ENCODE measurements at regions not wholly inside any gene's neighbourhood (a gene's known extent, or its start where the extent isn't known, plus 50 kb on each side); places are given as distances from the start of the nearest gene placed in this dataset.

DNA sequence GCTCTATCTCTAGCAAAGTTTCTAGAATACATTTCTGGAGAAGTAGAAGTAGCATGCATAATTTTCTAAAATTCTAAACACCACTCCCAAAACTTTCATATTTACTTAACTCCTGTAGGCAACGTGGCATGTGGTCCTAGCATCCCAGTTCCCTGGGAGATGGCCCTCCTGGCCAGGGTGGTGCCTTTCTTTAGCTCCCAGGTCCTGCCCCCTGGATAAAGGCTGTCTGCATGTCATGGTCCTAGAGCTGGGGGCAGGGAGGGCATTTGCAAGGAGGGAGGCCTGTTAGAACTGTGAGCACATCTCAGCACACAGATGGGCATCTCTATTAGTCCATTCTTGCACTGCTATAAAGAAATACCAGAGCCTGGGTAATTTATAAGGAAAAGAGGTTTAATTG is 485.6 kb upstream of the SULF2 start:
- no peak for ATAC-seq
- DNase-seq = no peak
- H3K27ac Mint-ChIP-seq = no peak overlapping the region
- H3K9me3 Mint-ChIP-seq = peaks cover 7 to 11% of the 10 kb centered on the region in 2 donors
- no peaks in the 10 kb centered on the region for H3K4me1 Mint-ChIP-seq
- peaks cover 7% of the 10 kb centered on the region for H3K27me3 Mint-ChIP-seq
- H3K4me3 Mint-ChIP-seq = no peak overlapping the region

DNA sequence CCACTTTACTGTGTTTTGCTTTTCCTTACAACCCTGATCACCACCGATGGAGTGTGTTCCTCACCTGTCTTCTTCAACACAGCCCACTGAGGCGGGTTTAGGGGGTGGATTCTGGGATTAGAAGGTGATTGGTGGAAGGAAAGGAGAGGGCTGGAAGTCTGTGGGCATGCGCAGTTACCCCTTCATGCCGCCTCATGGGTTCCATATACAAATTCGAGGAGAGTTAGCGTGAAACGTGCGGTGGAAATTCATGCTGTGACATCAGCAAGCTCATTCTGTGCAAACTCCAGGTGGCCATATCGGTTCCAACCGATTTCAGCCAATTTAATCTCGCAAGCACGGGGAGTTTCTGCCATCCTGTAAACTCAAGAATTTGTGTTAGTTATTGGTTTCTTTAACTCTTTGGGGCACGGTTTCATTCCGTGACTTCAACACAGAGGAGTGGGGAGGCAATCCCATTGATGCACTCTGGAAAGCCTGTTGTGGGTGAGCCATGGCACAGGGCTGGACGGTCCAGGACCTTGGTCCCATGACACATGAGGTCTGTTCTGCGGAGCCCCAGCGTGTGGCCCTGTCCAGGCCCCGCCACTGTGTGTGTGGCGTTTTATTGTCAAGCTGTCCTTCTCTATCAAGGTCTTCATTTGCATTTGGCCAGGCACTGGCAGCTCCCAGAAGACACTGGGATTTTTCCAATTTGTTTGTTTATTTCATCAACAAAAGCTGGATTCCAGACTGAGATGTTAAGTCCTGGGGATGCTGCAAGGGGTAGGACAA is 482.8 kb upstream of the SULF2 start:
- no peak for ATAC-seq
- H3K4me1 Mint-ChIP-seq = no peaks in the 10 kb centered on the region
- H3K27ac Mint-ChIP-seq = no peak overlapping the region
- peaks cover 5% of the 10 kb centered on the region for H3K27me3 Mint-ChIP-seq
- H3K4me3 Mint-ChIP-seq = no peak overlapping the region
- no peak for DNase-seq
- peaks cover 3 to 4% of the 10 kb centered on the region in 2 donors for H3K9me3 Mint-ChIP-seq

DNA sequence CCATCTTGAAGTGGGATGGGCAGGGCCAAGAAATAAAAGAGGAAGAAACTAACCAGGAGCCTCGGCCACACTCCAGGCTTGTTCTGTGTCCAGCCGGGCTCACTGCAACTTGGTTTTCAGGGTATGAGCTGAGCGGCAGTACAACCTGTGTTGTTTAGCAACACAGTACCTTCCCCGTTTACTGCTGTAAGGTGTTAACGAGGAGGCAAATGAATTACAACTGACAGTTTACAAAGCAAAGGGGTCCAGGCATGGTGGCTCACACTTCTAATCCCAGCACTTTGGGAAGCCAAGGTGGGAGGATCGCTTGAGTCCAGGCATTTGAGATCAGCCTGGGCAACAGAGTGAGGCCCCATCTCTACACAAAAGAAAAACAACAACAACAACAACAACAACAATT is 481.3 kb upstream of the SULF2 start:
- ATAC-seq (no peak), DNase-seq (no peak)
- Mint-ChIP-seq H3K4me1 (no peaks in the 10 kb centered on the region), H3K27me3 (no peaks in the 10 kb centered on the region), H3K9me3 (no peaks in the 10 kb centered on the region), H3K27ac (no peak overlapping the region), H3K4me3 (no peak overlapping the region)

DNA sequence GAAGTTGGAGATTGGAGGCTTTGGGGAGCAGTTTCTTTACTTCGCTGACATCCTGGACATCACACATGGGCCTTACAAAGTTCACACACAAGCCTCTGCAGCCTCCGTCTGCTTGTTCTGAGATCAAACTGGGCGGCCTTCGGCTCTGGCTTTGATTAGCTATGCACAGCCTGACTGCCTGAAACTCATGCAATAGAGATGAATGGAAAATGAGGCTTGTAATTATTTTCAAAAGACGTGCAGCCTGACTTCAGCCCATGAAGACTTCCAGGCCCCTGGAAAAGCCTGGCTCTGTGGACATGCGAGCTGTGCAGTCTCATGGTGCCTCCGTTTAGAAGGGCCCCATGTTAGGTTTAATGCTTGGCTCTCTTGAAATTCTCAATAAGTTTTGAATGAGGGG is 480.5 kb upstream of the SULF2 start:
- Mint-ChIP-seq H3K27ac (peak overlapping the region in 1 of 2 donors; percentile 15), H3K27me3 (peaks cover 1% of the 10 kb centered on the region), H3K4me1 (no peaks in the 10 kb centered on the region), H3K4me3 (no peak overlapping the region), H3K9me3 (no peaks in the 10 kb centered on the region)
- ATAC-seq = no peak
- DNase-seq = no peak

DNA sequence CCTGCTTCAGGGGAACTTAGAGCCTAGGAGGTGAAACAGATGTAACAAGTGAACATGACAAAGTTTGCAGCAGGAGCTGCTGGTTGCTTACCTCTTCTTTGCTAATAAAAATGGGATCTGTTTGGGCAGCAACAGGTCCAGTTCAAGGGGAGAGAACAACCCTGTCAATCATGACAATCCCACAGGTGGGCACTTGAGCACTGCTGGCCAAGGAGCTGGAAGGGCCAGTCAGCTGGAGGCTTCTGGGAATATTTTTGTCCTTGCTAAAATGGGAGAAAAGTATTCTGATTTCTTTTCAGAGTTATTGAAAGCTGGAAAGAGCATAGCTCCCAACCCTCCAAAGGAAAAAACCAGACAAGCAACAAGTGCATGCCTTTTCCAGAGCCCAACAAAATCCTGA is 477.7 kb upstream of the SULF2 start:
- Mint-ChIP-seq H3K27ac (no peak overlapping the region), H3K27me3 (peaks cover 16% of the 10 kb centered on the region), H3K9me3 (no peaks in the 10 kb centered on the region), H3K4me1 (no peaks in the 10 kb centered on the region), H3K4me3 (no peak overlapping the region)
- DNase-seq (no peak), ATAC-seq (no peak)

DNA sequence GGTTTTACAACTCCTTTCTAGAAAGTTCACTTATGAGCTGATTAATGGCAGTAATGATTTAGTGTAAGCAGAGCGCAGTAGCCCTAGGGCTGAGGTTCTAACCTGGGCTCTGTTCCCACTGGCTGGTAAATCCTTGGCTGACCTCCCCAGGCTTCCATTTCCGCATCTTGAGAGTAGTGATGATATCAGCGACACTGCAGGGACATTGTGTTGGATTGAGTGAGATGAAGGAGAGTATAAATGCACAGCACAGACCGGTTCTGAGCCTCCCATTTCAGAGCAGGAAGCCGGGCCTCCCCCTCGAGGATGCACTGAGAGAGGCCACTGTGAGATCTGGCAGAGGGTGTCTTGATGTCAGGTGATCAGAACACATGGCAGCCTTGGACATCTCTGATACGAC is 477.2 kb upstream of the SULF2 start:
- DNase-seq = no peak
- ATAC-seq = no peak
- Mint-ChIP-seq H3K4me1 (no peaks in the 10 kb centered on the region), H3K4me3 (no peak overlapping the region), H3K27ac (no peak overlapping the region), H3K27me3 (peaks cover 16% of the 10 kb centered on the region), H3K9me3 (no peaks in the 10 kb centered on the region)

DNA sequence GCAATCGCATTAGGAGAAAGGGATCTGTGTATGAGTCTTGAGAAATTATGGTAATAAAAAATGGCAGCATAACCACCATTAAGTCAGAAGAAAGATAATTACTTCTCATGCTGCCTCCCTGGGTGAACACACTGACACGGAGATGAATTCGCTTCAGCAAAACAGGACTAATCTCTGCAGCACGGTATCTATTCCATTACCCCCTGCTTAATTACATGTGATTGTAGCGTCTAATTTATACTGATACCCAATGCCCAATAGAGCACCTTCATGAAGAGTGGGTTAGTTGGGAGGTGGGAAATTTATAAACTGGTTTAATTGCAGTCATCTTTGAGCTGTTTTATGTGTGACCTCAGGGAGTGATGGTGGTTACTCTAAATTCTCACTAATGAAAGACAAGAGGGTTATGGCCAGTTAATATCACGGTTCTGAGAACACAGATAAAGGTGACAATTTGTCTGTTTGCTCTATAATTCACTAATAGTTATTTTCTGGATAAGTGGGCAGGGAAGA is 476.2 kb upstream of the SULF2 start:
- peaks cover 23% of the 10 kb centered on the region for H3K27me3 Mint-ChIP-seq
- DNase-seq = no peak
- no peaks in the 10 kb centered on the region for H3K9me3 Mint-ChIP-seq

DNA sequence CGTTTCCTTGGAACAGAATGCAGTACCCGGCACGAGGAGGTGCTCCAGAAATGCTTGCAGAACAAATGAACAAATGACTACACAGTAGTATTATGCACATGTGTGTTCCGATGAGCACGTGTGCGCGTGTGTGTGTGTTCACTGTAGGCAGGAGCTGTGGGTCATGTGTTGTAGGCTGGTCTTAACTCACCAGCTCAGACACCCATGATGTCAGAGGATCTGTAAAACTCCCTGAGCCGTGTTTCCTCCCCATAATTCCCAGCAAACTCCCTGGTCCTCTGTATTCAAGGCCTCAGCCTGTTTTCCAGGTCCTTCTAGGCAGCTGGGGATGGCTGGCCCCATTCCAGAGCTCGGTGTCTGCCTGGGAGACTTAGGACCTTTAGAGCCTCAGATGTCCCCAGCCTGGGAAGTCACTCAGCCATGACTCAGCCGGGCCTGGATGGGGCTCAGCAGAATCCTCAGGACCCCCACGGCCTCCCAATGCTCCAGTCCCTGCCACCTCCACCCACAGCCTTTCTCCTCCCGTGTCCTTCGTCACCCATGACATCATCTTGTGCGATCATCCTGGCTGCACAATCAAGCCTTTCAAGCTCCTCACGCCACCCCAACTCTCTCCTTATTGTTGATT is 475.0 kb upstream of the SULF2 start:
- H3K27ac Mint-ChIP-seq = no peak overlapping the region
- no peaks in the 10 kb centered on the region for H3K4me1 Mint-ChIP-seq
- ATAC-seq (no peak), DNase-seq (no peak)
- H3K27me3 Mint-ChIP-seq = peaks cover 24% of the 10 kb centered on the region
- no peak overlapping the region for H3K4me3 Mint-ChIP-seq
- H3K9me3 Mint-ChIP-seq = no peaks in the 10 kb centered on the region

More for the DNA sequence above, 476.2 kb upstream of the SULF2 start:
- Mint-ChIP-seq H3K4me3 (no peak overlapping the region), H3K4me1 (no peaks in the 10 kb centered on the region), H3K27ac (no peak overlapping the region)
- no peak for ATAC-seq

DNA sequence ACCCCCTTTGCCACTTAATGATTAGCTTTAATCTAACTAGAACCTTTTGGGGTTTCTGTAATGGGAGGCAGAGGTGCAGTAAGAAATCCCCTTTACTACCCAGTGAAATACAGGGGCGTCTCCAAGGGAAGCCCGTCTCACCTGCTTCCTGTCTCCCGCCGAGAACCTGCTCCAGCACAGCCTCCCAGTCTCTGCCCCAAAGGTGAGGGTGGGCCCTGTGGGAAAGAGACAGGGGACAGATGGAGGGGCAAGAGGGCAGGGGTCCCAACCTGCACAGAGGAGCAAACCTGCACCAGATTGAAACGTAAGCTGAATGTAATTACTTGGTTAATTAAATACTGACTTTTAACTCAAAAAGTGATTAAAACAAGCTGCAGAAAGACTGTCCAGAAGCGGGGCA is 474.2 kb upstream of the SULF2 start:
- no peak overlapping the region for H3K4me3 Mint-ChIP-seq
- no peaks in the 10 kb centered on the region for H3K9me3 Mint-ChIP-seq
- DNase-seq (no peak), ATAC-seq (no peak)
- no peaks in the 10 kb centered on the region for H3K4me1 Mint-ChIP-seq
- no peak overlapping the region for H3K27ac Mint-ChIP-seq
- H3K27me3 Mint-ChIP-seq = peaks cover 31% of the 10 kb centered on the region

DNA sequence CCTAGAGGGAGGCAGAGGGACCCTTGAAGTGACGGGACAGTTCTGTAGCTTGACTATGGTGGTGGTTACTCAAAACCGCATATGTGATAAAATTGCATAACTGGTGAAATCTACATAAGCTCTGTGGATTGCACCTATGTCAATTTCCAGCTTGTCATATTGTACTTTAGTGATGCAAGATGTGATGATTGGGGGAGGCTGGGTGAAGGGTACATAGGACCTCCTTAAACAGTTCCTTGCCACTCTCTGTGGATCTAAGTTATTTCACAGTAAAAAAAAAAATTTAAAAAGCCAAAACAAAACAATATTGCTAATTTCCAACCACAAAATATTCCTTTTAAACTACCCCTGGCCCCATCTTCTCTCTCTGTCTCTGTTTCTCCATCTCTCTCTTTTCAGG is 472.6 kb upstream of the SULF2 start:
- DNase-seq = no peak
- ATAC-seq = no peak
- Mint-ChIP-seq H3K27ac (no peak overlapping the region), H3K9me3 (no peaks in the 10 kb centered on the region), H3K4me1 (peaks cover under 1% of the 10 kb centered on the region), H3K27me3 (peaks cover 36% of the 10 kb centered on the region), H3K4me3 (no peak overlapping the region)

DNA sequence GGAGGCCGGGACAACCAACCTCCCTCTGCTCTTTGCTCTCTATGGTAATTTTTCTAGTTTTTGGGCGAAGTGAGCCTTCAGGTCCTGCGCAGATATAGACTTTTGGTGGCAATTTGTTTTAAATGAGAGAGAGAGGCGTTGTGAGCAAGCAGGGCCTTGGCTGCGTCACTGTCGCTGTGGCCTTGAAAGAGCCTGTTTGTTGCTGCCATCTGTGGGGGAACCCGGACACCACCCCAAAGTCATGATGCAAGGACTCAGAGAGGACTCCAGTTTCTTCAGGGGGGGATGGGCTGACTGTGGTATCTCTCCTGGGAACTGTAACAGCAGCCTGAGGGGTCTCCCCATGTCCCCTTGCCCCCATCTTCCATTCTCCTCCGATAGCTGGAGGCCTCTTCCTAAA is 462.7 kb upstream of the SULF2 start:
- Mint-ChIP-seq H3K27ac (no peak overlapping the region), H3K27me3 (peaks cover 8% of the 10 kb centered on the region), H3K4me1 (peaks cover 6% of the 10 kb centered on the region), H3K4me3 (no peak overlapping the region), H3K9me3 (no peaks in the 10 kb centered on the region)
- no peak for DNase-seq
- no peak for ATAC-seq

DNA sequence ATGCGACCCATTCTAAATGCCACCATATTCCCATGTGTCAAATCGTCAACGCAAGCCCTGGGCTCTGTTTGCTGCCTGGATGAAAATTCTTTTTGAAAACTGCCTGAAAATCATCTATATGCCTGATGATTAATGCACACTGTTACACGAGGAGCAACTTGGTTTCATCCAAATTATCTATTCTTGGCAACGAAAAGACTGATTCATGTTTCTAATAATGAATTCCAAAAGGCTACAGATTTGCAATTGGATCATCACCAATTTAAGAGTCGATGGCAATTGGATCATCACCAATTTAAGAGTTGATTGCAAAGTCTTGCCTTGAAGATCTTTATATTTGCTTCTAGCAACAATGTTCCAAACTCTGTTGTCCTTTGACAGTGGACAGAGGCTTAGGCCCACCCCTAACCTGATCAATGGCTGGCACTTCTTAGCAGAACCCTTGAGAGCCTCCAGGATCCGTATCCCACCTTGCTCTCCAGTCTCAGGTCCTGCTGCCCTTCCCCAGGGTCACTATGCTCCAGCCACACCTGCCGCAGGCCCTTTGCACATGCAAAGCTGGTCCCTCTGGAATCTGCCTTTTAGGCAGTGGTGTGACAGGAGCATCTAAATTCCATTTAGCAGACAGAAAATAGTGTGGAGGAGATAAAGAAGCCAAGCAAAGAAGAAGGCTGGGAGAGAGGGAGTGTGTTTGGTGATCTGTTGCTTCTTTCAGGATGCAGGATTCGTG is 460.9 kb upstream of the SULF2 start:
- no peaks in the 10 kb centered on the region for H3K27me3 Mint-ChIP-seq
- no peak overlapping the region for H3K4me3 Mint-ChIP-seq
- peak overlapping the region in 1 of 2 donors; percentile 13 for H3K27ac Mint-ChIP-seq
- no peaks in the 10 kb centered on the region for H3K9me3 Mint-ChIP-seq
- ATAC-seq = no peak
- no peaks in the 10 kb centered on the region for H3K4me1 Mint-ChIP-seq
- DNase-seq = no peak

DNA sequence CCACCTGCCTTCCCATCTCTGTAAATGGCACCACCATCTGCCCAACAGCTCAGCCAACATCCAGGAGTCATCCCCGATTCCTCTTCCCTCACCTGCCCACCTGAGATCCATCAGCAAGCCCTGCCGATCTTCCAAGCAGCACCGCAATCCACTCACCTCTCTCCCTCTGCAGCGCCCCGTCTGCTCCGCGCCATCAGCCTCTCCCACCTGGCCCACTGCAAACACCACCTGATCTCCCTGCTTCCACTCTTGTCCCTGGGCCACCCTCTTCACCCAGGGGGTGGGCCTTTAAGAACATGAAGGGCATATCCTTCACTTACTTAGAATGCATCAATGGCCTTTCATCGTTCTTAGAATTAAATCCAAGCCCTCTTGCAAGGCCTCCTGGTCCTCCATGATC is 457.3 kb upstream of the SULF2 start:
- DNase-seq (no peak), ATAC-seq (no peak)
- Mint-ChIP-seq H3K4me1 (no peaks in the 10 kb centered on the region), H3K9me3 (no peaks in the 10 kb centered on the region), H3K27me3 (no peaks in the 10 kb centered on the region), H3K27ac (peak overlapping the region; percentile 6 to 52), H3K4me3 (no peak overlapping the region)

DNA sequence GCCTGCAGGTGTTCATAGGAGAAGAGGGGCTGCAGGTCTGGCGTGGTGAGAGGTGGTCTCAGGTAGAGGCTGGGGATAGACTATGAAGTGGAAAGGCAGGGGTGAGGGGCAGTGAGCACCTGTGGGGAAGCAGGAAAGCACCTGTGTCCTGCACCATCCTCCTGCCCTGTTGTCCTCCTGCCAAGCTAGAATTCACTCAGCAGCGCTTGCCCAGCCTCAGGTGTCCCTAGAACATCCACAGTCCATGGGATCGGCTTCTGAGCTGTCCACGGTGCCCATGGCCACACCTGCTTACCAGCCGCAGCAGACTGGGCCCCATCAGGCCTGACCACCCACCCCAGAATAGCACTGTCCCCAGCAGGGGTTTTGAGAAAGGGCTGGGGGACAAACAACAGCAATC is 456.2 kb upstream of the SULF2 start:
- Mint-ChIP-seq H3K4me3 (no peak overlapping the region), H3K27ac (no peak overlapping the region), H3K4me1 (no peaks in the 10 kb centered on the region), H3K9me3 (no peaks in the 10 kb centered on the region), H3K27me3 (no peaks in the 10 kb centered on the region)
- no peak for DNase-seq
- no peak for ATAC-seq

DNA sequence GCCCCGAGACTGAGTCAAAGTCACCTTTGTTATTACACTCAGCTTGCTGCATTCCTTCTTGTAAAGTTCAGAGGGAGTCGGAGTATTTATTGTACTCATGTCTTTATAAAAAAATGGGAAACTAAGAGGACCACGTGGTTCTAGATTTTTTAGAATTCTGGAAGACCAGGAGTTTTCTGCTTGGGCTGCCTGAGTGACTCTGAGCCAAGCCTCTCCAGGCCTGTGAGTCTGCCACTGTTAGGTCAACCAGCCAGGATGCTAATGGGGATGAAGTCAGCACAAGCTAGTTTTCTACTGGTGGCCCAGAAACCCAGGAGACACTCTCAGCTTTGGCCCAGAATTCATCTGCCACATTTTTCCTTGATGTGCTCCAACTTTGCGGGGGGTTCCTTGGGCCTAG is 453.5 kb upstream of the SULF2 start:
- Mint-ChIP-seq H3K4me3 (no peak overlapping the region), H3K27ac (no peak overlapping the region), H3K4me1 (no peaks in the 10 kb centered on the region), H3K9me3 (no peaks in the 10 kb centered on the region), H3K27me3 (no peaks in the 10 kb centered on the region)
- DNase-seq (no peak), ATAC-seq (no peak)

DNA sequence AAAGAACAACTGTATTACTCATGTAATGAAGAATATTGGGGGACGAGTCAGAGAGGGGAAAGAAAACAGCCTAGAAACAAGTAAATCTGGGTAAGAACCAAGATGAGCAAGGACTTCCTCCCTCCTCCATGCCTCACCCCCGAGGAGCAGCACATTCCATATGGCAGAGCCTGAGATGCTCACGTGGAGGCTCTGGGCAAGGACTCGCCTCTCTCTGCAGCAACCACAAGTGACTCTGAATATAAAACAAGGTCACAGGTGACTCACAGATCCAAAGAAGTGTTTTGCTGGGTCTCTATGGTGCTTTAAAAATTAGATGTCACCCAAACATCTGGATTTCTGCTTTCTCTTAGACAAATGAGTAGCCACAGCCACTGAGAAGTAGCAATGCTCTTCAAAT is 453.0 kb upstream of the SULF2 start:
- no peak for ATAC-seq
- H3K27ac Mint-ChIP-seq = no peak overlapping the region
- H3K4me1 Mint-ChIP-seq = no peaks in the 10 kb centered on the region
- H3K4me3 Mint-ChIP-seq = no peak overlapping the region
- peaks cover 0 to 1% of the 10 kb centered on the region in 2 donors for H3K9me3 Mint-ChIP-seq
- H3K27me3 Mint-ChIP-seq = no peaks in the 10 kb centered on the region
- DNase-seq = no peak
